HUES64 (cell line): ENCODE measurements at regions not wholly inside any gene's neighbourhood (a gene's known extent, or its start where the extent isn't known, plus 50 kb on each side); places are given as distances from the start of the nearest gene placed in this dataset.
"Not testable (repeated sequence)": the region's sequence is repeated elsewhere in the genome, so short reads cannot be mapped to it uniquely, and the experiment has no call there.

Source experiments
- H3K27ac ChIP-seq: 2 replicates; pipeline ENCODE4 v1.7.0; 2013; ENCODE audit warnings: low read depth, low read length, inconsistent platforms
- H3K27me3 ChIP-seq: 2 replicates; pipeline ENCODE4 v1.6.1; 2013; ENCODE audit warnings: mild to moderate bottlenecking, low read length; ENCODE audit not compliant: insufficient read depth
- H3K36me3 ChIP-seq: 2 replicates; pipeline ENCODE4 v1.6.1; 2013; ENCODE audit warnings: mild to moderate bottlenecking, low read length; ENCODE audit not compliant: insufficient read depth
- H3K4me1 ChIP-seq: 2 replicates; pipeline ENCODE4 v1.6.1; 2013; ENCODE audit warnings: mild to moderate bottlenecking, low read length, moderate library complexity; ENCODE audit not compliant: insufficient read depth
- H3K4me3 ChIP-seq: 2 replicates; pipeline ENCODE4 v1.5.1; 2013; ENCODE audit warnings: mild to moderate bottlenecking, low read length, moderate library complexity
- H3K9ac ChIP-seq: 2 replicates; pipeline ENCODE4 v1.6.1; 2013; ENCODE audit warnings: mild to moderate bottlenecking, low read depth, low read length
- H3K9me3 ChIP-seq: 2 replicates; pipeline ENCODE4 v1.6.1; 2013; ENCODE audit warnings: low read depth, low read length; ENCODE audit not compliant: insufficient read depth
- WGBS: fragments of 150-250, 120-280 bp; methylation state at CpG from one replicate; pipeline ENCODE4 v1.1.7; 2013; ENCODE audit warnings: missing lambda C conversion rate; 5-methylcytosine and 5-hydroxymethylcytosine counted together

DNA sequence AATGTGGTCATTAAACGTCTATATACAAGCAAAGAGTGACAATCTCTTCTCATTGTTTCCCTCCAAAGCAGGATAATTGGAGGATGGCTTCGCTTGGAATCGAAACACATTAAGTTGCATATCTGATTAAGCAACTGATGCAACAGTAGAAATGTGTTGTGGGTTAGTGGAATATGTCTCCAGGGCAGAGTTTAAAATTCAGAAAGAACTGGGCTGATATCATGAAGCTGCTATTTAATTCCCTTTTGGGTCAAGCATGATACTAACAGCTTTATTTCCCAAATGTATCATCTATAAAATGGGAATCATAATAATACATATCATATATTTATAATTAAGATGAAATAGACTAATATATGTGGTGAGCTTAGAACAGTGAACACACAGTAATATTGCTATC is 1763.0 kb upstream of the C9orf72 start:
- Histone ChIP-seq H3K4me3 (no peak overlapping the region), H3K4me1 (no peaks in the 10 kb centered on the region), H3K27me3 (no peaks in the 10 kb centered on the region), H3K36me3 (no peaks in the 10 kb centered on the region), H3K27ac (no peak overlapping the region), H3K9me3 (no peaks in the 10 kb centered on the region), H3K9ac (no peak overlapping the region)
- 100% methylated on average over 2 of the region's 3 CpGs for WGBS

DNA sequence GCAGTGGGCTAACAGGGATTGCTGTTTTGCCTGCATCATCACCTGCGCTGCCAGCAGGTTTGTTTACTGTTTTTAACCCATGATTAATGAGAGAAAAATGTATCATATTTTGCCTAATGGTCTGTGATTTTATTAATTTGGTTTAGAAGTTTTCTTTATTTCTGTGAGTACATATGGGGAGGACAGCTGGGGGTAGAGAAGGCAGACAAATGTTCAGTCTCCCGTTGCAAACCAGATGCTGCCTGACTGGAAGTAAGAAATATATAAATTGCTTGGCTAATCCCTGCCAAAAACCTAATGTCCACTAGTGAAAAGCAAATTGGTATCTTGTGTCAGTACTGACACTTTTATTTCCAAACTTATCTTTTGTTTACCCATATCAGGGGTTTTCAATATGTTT is 1766.1 kb upstream of the C9orf72 start:
- no peak overlapping the region for H3K9ac ChIP-seq
- no peaks in the 10 kb centered on the region for H3K27me3 ChIP-seq
- WGBS, result 95% methylated on average over 2 of the region's 2 CpGs

DNA sequence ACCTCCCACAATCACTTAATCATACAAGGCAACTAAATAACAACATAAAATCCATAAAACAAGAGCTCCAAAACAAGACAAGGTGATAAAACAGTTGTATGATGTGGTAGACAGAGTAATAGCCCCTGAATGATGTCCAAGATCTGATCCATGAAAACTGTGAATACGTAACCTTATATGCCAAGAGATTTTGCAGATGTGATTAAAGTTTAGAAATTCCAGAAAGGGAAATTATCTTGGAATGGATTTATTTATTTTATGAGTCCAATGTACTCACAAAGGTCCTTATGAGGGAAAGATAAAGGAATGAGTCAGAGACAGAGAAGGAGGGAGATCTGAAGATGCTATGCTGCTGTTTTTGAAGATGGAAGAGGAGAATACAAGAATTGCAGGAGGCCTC is 1775.7 kb upstream of the C9orf72 start:
- H3K9ac ChIP-seq, result no peak overlapping the region
- H3K36me3 ChIP-seq, result no peaks in the 10 kb centered on the region
- H3K4me1 ChIP-seq, result no peaks in the 10 kb centered on the region
- 100% methylated on average over 1 of the region's 1 CpG for WGBS
- H3K4me3 ChIP-seq, result no peak overlapping the region
- H3K9me3 ChIP-seq, result no peaks in the 10 kb centered on the region
- H3K27me3 ChIP-seq, result no peaks in the 10 kb centered on the region
- H3K27ac ChIP-seq, result no peak overlapping the region

More for the DNA sequence above, 1766.1 kb upstream of the C9orf72 start:
- no peaks in the 10 kb centered on the region for H3K4me1 ChIP-seq
- no peak overlapping the region for H3K27ac ChIP-seq
- no peaks in the 10 kb centered on the region for H3K9me3 ChIP-seq
- no peaks in the 10 kb centered on the region for H3K36me3 ChIP-seq
- no peak overlapping the region for H3K4me3 ChIP-seq

DNA sequence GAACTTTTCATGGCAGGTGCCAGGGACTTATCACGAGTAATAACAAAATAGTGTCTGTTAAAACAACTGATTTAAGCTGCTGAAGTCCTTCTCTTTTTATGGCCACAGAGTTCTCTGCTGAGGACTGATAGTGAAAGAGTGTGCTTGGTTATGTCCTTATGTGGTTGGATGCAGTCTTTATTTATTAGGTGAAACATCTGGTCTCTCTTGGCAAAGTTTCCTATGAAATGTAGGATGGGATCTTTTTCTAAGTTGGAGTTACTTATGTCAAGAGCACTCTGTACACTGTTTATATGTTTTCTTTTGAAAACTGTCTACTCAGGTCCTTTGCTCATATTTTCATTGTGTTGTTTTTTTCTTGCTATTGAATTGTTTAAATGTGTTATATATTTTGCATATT is 1816.1 kb upstream of the C9orf72 start:
- no peak overlapping the region for H3K4me3 ChIP-seq
- no peak overlapping the region for H3K9ac ChIP-seq
- no peak overlapping the region for H3K27ac ChIP-seq
- 0 out of 2 replicates have a peak, but pooled peaks cover 2% of the 10 kb centered on the region for H3K9me3 ChIP-seq
- peaks cover 7% of the 10 kb centered on the region; the same call in 1 of the 2 replicates for H3K4me1 ChIP-seq
- WGBS, result 95% methylated on average over 1 of the region's 1 CpG
- no peaks in the 10 kb centered on the region for H3K27me3 ChIP-seq
- H3K36me3 ChIP-seq, result no peaks in the 10 kb centered on the region

DNA sequence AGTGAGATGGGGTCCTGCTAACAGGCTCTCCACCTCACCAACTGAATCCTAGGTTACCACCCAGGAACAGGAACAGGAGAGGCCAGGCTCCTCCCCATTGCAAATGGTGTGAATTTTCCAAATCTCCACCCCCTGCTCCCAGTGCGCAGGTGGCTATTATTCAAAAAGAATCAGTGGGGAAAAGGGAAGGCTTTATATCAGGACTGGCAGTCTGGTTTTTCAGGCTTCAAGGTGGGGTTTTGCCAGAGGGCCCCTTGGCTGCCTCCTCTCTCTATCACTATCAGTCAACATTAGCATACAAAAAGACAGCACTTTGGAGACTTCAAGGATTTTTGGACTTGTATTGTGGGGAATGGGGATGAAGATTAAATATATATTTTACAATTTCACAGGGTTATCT is 1817.6 kb upstream of the C9orf72 start:
- WGBS, result 71% methylated on average over 1 of the region's 1 CpG
- H3K9ac ChIP-seq, result no peak overlapping the region
- no peak overlapping the region for H3K27ac ChIP-seq
- no peaks in the 10 kb centered on the region for H3K9me3 ChIP-seq
- H3K36me3 ChIP-seq, result no peaks in the 10 kb centered on the region
- H3K4me3 ChIP-seq, result no peak overlapping the region
- H3K27me3 ChIP-seq, result no peaks in the 10 kb centered on the region
- H3K4me1 ChIP-seq, result peaks cover 7% of the 10 kb centered on the region; the same call in 1 of the 2 replicates

DNA sequence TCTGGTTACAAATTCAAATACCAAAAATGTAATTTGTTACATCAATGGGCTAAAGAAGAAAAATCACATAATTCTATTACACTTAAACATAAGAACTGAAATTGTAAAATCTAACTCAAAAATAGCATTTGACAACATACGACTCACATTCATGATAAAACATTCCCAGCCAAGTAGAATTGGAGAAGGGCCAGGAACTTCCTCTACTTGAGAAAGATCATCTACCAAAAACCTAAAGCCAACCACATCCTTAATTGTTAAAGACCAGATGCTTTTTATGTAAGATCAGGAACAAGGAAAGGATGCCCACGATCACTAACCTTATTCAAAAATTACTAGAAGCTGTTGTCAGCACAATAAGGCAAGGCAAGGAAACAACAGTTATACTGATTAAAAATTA is 1819.8 kb upstream of the C9orf72 start:
- 100% methylated on average over 1 of the region's 2 CpGs for WGBS
- H3K27me3 ChIP-seq, result no peaks in the 10 kb centered on the region
- no peak overlapping the region for H3K27ac ChIP-seq

DNA sequence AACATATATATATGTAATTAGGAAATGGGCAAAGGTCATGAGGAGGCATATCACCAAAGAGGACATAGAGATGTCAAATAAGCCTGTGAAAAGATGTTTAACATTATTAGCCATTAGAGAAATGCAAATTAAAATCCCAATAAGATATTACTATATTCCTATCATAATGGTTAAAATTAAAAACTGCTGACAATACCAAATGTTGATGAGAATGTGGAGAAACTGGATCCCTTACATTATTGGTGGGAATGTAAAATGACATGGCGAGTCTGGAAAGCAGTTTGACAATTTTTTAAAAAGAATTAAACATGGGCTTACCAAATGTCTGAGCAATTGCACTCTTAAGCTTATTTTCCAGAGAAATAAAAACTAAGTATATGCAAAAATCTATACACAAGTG is 1821.6 kb upstream of the C9orf72 start:
- Histone ChIP-seq H3K4me1 (peaks cover 7% of the 10 kb centered on the region; the same call in 1 of the 2 replicates), H3K27me3 (no peaks in the 10 kb centered on the region), H3K4me3 (no peak overlapping the region), H3K9ac (no peak overlapping the region), H3K9me3 (no peaks in the 10 kb centered on the region), H3K27ac (no peak overlapping the region), H3K36me3 (no peaks in the 10 kb centered on the region)
- WGBS, result 94% methylated on average over 1 of the region's 1 CpG

More for the DNA sequence above, 1819.8 kb upstream of the C9orf72 start:
- Histone ChIP-seq H3K9ac (no peak overlapping the region), H3K4me3 (no peak overlapping the region), H3K9me3 (no peaks in the 10 kb centered on the region), H3K4me1 (peaks cover 7% of the 10 kb centered on the region; the same call in 1 of the 2 replicates), H3K36me3 (no peaks in the 10 kb centered on the region)

DNA sequence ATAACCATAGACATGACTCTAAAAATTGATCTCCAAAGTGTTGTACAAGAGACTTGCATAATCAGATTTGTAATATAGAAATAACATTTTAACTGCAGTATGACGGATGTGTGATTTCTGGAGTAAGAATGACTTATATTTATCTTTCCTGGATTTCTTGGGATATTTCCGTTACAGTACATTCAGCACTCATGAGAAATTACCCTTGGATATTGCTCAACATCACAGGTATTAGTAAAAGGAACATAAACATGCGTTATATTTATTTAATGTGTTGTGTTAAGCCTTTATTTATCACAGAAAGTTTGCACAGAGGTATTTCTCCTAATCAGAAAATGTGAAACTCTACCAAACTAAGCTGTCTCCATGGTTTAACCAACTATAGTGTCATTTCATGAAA is 1823.9 kb upstream of the C9orf72 start:
- Histone ChIP-seq H3K27me3 (no peaks in the 10 kb centered on the region), H3K4me1 (no peaks in the 10 kb centered on the region), H3K9ac (no peak overlapping the region), H3K9me3 (no peaks in the 10 kb centered on the region), H3K4me3 (no peak overlapping the region), H3K27ac (no peak overlapping the region), H3K36me3 (no peaks in the 10 kb centered on the region)
- WGBS, result no CpG with 5 or more reads among the region's 3 CpGs

DNA sequence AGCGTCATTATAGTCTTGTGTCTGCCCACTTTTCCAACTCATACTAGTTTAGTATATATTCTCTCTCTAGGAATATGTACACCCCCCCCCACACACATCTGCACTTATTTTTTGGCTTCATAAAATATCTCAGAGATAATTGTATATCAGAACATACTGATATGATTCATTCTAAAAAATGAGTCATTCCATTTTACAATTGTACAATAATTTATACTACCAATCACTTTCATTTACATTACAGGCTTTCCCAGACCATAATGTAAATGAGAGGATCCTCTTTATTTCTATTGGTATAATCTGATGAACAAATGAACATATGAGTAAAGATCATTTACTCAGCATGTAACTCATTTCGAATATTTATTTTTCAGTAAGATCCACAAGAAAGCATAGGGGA is 1842.9 kb upstream of the C9orf72 start:
- H3K36me3 ChIP-seq, result no peaks in the 10 kb centered on the region
- H3K27ac ChIP-seq, result no peak overlapping the region
- no peaks in the 10 kb centered on the region for H3K27me3 ChIP-seq
- H3K4me1 ChIP-seq, result no peaks in the 10 kb centered on the region; the same call in 1 of the 2 replicates
- no peak overlapping the region for H3K9ac ChIP-seq
- H3K9me3 ChIP-seq, result no peaks in the 10 kb centered on the region
- no peak overlapping the region for H3K4me3 ChIP-seq
- 89% methylated on average over 1 of the region's 2 CpGs for WGBS

DNA sequence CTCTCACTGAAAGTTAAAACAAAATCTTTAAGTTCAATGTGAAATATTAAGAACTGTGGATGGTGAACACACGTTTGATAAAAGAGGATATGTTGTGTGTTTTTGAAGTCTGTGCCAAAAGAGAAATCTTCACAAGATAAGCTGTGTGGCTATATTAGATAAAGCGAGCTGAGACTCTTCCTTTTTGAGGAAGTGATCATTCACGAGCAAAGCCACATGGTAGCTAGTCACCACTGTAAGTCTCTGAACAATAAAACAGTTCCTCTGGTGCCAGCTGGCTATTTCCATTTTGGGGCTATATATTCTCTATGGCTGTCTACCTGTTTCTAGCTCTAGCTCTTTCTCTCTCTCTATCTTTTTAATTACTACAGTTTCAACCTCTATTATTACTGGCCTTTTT is 1849.2 kb upstream of the C9orf72 start:
- Histone ChIP-seq H3K27me3 (no peaks in the 10 kb centered on the region), H3K27ac (no peak overlapping the region), H3K9me3 (no peaks in the 10 kb centered on the region), H3K4me1 (no peaks in the 10 kb centered on the region), H3K36me3 (no peaks in the 10 kb centered on the region), H3K4me3 (no peak overlapping the region), H3K9ac (no peak overlapping the region)
- 91% methylated on average over 3 of the region's 3 CpGs for WGBS

DNA sequence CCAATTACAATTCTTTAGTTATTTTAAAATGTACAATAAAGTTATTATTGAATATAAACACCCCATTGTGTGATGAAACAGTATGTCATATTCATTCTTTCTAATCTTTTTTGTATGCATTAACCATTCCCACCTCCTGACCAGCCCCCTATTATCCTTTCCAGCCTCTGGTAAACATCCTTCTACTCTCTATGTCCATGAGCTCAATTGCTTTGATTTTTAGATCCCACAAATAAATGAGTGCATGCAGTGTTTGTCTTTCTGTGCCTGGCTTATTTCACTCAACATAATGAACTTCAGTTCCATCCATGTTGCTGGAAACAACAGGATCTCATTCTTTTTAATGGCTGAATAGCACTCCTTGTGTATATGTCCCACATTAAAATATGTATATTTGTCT is 1858.9 kb upstream of the C9orf72 start:
- H3K4me3 ChIP-seq, result no peak overlapping the region
- H3K9me3 ChIP-seq, result peaks cover 3% of the 10 kb centered on the region; the same call in 1 of the 2 replicates
- H3K9ac ChIP-seq, result no peak overlapping the region
- no peak overlapping the region for H3K27ac ChIP-seq
- no peaks in the 10 kb centered on the region for H3K27me3 ChIP-seq
- H3K4me1 ChIP-seq, result no peaks in the 10 kb centered on the region
- no peaks in the 10 kb centered on the region for H3K36me3 ChIP-seq

DNA sequence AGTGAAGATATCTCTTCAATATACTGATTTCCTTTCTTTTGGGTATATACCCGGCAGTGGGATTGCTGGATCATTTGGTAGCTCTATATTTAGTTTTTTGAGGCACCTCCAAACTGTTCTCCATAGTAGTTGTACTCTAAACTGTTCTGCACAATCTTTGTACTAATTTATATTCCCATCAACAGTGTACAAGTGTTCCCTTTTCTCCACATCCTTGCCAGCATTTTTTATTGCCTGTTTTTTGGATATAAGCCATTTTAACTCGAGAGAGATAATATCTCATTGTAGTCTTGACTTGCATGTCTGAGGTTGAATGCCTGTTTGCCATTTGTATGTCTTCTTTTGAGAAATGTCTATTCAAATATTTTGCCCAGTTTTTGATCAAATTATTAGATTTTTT is 1859.4 kb upstream of the C9orf72 start:
- not testable (repeated sequence) for H3K9me3 ChIP-seq, H3K9ac ChIP-seq, H3K4me3 ChIP-seq, H3K4me1 ChIP-seq, H3K27me3 ChIP-seq, H3K36me3 ChIP-seq, H3K27ac ChIP-seq
- WGBS, result 100% methylated on average over 1 of the region's 2 CpGs
